ENCODE measurements at regions not wholly inside any gene's neighbourhood (a gene's known extent, or its start where the extent isn't known, plus 50 kb on each side); places are given as distances from the start of the nearest gene placed in this dataset.

DNA sequence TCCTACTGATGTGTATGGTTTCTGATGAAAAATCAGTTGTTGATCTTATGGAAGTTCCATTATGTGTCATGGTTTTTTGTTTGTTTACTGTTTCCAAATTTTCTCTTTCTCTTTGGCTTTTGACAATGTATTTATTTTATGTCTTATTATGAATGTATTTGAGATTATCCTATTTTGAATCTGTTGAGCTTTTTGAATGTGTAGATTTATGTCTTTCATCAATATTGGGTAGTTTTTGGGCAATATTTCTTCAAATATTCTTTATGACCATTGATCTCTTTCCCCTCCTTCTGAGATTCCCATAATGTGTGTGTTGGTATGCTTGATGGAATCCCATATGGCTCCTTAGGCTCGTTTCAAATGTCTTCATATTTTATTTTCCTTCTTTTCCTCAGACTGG is 80.5 kb upstream of the FAM47C start:
- no peak for DNase-seq (ENCODE audit: low read depth, low spot score)

DNA sequence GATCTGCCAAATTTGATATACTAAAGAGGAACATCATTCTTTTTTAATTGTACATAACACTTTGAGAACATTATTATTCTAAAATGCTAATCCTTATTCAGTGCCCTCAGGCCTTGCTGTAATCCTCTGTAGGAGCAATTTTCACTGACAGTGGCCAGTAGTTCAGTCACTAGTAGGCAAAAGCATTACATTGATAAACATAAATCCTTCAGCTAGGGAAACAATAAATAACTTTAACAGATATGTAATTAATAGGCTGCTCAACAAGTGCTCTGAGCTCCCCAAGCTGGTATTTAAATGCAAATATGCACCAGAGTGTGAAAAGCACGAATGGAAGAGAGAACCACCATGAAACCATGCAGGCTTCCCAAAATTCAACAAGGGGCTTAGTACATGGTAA is 77.7 kb upstream of the FAM47C start:
- no peak for DNase-seq (ENCODE audit: low read depth, low spot score)

DNA sequence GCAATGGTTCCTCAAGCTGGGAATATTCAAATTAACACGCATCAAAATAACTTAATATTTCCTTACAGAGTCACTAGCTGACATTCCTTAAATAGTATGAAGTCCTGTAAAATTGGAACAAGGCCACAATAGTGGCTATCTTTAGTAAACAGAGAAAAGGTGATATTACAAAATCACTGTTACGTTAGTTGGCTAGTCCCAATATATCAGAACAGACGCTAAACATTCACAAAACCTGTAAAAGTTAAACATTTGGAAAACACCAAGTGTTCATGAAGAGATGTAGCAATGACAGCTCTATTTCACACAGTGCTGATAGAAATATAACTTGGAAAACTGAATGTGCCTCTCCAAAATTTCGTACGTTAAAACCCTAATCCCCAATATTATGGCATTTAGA is 61.0 kb upstream of the FAM47C start:
- DNase-seq (ENCODE audit: low read depth, low spot score): no peak

DNA sequence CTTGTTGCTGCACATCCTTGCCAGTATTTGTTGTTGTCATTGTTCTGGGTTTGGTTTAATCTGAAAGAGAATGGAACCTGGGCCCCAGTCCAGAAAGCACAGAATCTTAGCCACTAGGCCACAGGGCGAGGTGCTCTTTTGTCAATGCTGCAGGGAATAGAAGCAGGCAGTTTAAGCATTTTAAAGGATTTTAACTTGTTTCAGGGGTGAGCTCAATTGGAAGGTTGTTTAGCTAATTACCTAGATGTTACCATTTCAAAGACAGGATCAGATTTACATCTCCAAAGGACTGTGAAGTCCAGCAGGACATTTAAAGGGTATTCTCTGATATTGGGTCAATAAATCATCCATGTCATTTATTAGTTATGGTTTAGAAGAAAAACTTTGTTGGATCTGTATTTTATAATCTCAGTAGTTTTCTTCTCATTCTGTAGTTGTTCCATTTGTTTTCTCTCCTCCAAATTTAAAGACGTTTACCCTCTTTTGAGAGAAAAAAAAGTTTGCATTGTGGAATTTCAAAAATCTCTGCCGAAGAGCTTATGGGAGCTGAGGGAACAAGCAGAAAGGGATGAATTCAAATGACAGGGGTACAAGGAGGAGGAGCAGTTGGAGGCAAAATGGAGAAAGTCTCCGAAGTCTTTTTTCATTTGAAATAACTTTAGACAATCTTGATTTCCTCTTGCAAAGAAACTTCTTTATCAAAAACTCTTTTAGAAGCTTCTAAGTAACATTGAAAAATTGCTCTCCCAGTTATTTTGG is 57.5 kb upstream of the FAM47C start:
- peak; percentile 30 for DNase-seq (ENCODE audit: low read depth, low spot score)

DNA sequence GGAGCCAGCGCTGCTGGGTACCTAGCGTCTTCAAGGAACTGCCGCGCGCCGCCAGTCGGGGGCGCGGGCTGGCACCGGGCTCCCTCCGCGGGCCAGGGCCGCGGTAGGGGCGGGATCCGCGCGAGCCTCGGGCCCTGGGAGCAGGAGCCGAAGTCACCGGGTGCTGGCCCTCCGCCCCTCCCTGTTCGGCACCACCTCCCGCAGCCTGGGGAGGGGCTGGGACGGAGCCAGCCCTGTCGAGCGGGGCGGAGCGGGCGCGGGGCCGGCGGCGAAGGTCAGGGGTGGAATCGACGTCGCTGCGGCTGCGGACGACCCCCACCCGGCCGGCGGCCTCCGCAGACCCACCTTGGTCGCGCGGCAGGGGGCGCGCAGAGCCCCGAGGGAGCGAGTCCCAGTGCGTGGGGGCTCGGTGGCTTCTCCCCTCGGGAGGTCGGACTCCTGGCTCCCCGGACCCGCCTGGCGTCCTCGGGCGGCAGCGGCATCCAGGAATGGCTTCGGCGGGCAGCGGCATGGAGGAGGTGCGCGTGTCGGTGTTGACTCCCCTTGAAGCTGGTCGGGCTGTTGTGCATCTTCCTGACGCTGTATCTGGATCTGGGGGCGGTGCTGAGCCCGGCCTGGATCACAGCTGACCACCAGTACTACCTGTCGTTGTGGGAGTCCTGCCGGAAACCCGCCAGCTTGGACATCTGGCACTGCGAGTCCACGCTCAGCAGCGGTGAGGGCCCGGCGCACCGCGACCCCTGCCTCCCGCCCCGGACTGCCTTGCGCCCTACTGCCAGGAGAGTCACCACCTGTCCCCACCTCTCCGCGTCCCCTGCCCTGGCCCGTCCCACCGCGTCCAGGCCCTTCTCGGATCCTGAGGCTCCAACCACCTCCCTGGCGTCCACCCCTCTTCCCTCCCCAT is 50.5 kb upstream of the FAM47C start:
- no peak for DNase-seq (ENCODE audit: low read depth, low spot score)
